ENCODE measurements at regions not wholly inside any gene's neighbourhood (a gene's known extent, or its start where the extent isn't known, plus 50 kb on each side); places are given as distances from the start of the nearest gene placed in this dataset.

DNA sequence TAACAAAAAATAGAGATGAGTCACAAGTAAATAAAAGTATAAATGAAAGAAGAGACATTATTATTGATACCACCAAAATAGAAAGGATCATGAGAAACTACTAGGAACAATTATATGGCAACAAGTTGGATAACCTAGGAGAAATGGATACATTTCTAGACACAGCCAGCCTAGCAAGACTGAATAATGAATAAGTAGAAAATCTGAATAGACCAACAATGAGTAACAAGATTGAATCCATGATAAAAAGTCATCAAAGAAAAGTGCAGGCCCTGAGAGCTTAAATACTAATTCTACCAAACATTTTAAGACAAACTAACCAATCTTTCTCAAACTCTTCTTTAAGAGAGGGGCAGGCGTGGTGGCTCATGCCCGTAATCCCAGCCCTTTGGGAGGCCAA lies 538.6 kb upstream of the PBX1 start:
- no peak overlapping the region for H4K12ac ChIP-seq (ENCODE audit: low read depth, low read length)
- no peak overlapping the region for H3K4me2 ChIP-seq (ENCODE audit: low read length)
- WGBS (ENCODE audit: extremely low coverage, insufficient coverage, insufficient read length) = no CpG with 5 or more reads among the region's 2 CpGs
- H3K79me2 ChIP-seq (ENCODE audit: control insufficient read depth, insufficient read depth, low read length, poor library complexity) = no peaks in the 10 kb centered on the region
- H4K91ac ChIP-seq (ENCODE audit: low read depth, low read length) = no peak overlapping the region
- no peak for DNase-seq
- no peak overlapping the region for H2AFZ ChIP-seq (ENCODE audit: insufficient read depth, low read length, poor library complexity)
- no peak overlapping the region for H3K23ac ChIP-seq (ENCODE audit: low read length)
- no peak overlapping the region for H3K18ac ChIP-seq (ENCODE audit: low read length)
- no peak overlapping the region for H3K14ac ChIP-seq (ENCODE audit: low read length)
- H3K9ac ChIP-seq (ENCODE audit: low read length) = no peak overlapping the region
- peaks cover 2% of the 10 kb centered on the region for H3K9me3 ChIP-seq (ENCODE audit: insufficient read depth, low read depth, low read length)
- H4K8ac ChIP-seq (ENCODE audit: low read depth, low read length) = no peak overlapping the region
- no peaks in the 10 kb centered on the region for H3K36me3 ChIP-seq (ENCODE audit: control insufficient read depth in 1 of 2, insufficient read depth in 2 of 2, low read length in 2 of 2)
- H3K27me3 ChIP-seq (ENCODE audit: insufficient read depth, low read length) = no peaks in the 10 kb centered on the region
- H3K4ac ChIP-seq (ENCODE audit: low read depth, low read length) = no peak overlapping the region
- H2BK120ac ChIP-seq (ENCODE audit: insufficient read depth, low read length, poor library complexity) = no peak overlapping the region
- no peaks in the 10 kb centered on the region for H3K4me1 ChIP-seq (ENCODE audit: control insufficient read depth in 1 of 2, insufficient read depth in 2 of 2, low read length in 2 of 2)
- H3K4me3 ChIP-seq (ENCODE audit: low read depth, low read length) = no peak overlapping the region
- H3K79me1 ChIP-seq (ENCODE audit: low read length) = no peaks in the 10 kb centered on the region
- no peak overlapping the region for H3K27ac ChIP-seq (ENCODE audit: low read depth, low read length)
- H2BK12ac ChIP-seq (ENCODE audit: low read length) = no peak overlapping the region
- H2BK5ac ChIP-seq (ENCODE audit: low read depth, low read length, poor library complexity) = no peak overlapping the region
- H2AK5ac ChIP-seq (ENCODE audit: low read length) = no peak overlapping the region

- no peak for DNase-seq
- Histone ChIP-seq H3K4me3 (ENCODE audit: low read depth, low read length) (no peak overlapping the region), H2BK12ac (ENCODE audit: low read length) (no peak overlapping the region), H3K79me1 (ENCODE audit: low read length) (no peaks in the 10 kb centered on the region), H3K79me2 (ENCODE audit: control insufficient read depth, insufficient read depth, low read length, poor library complexity) (no peaks in the 10 kb centered on the region), H4K12ac (ENCODE audit: low read depth, low read length) (no peak overlapping the region), H3K27ac (ENCODE audit: low read depth, low read length) (no peak overlapping the region), H3K4me2 (ENCODE audit: low read length) (no peak overlapping the region), H2AK5ac (ENCODE audit: low read length) (no peak overlapping the region), H3K14ac (ENCODE audit: low read length) (no peak overlapping the region), H2BK120ac (ENCODE audit: insufficient read depth, low read length, poor library complexity) (no peak overlapping the region), H3K9me3 (ENCODE audit: insufficient read depth, low read depth, low read length) (peaks cover 2% of the 10 kb centered on the region), H2AFZ (ENCODE audit: insufficient read depth, low read length, poor library complexity) (no peak overlapping the region), H3K4ac (ENCODE audit: low read depth, low read length) (no peak overlapping the region), H3K27me3 (ENCODE audit: insufficient read depth, low read length) (no peaks in the 10 kb centered on the region), H3K9ac (ENCODE audit: low read length) (no peak overlapping the region), H4K91ac (ENCODE audit: low read depth, low read length) (no peak overlapping the region), H3K4me1 (ENCODE audit: control insufficient read depth in 1 of 2, insufficient read depth in 2 of 2, low read length in 2 of 2) (no peaks in the 10 kb centered on the region), H3K18ac (ENCODE audit: low read length) (no peak overlapping the region), H3K23ac (ENCODE audit: low read length) (no peak overlapping the region), H3K36me3 (ENCODE audit: control insufficient read depth in 1 of 2, insufficient read depth in 2 of 2, low read length in 2 of 2) (no peaks in the 10 kb centered on the region), H2BK5ac (ENCODE audit: low read depth, low read length, poor library complexity) (no peak overlapping the region), H4K8ac (ENCODE audit: low read depth, low read length) (no peak overlapping the region)
- WGBS (ENCODE audit: extremely low coverage, insufficient coverage, insufficient read length) = no CpG with 5 or more reads among the region's 1 CpG
Observed at GRCh38 chr1:164021813-164022212, 537.2 kb upstream of the PBX1 start.

GRCh38 chr1:164033782-164034181 lies 525.2 kb upstream of the PBX1 start:
- no peak for DNase-seq
- no peak overlapping the region for H4K12ac ChIP-seq (ENCODE audit: low read depth, low read length)
- no peak overlapping the region for H2BK120ac ChIP-seq (ENCODE audit: insufficient read depth, low read length, poor library complexity)
- H3K79me1 ChIP-seq (ENCODE audit: low read length) = no peaks in the 10 kb centered on the region
- no peak overlapping the region for H2AFZ ChIP-seq (ENCODE audit: insufficient read depth, low read length, poor library complexity)
- H3K14ac ChIP-seq (ENCODE audit: low read length) = no peak overlapping the region
- H3K27ac ChIP-seq (ENCODE audit: low read depth, low read length) = no peak overlapping the region
- no peaks in the 10 kb centered on the region for H3K27me3 ChIP-seq (ENCODE audit: insufficient read depth, low read length)
- no peak overlapping the region for H2BK12ac ChIP-seq (ENCODE audit: low read length)
- no peak overlapping the region for H3K4me2 ChIP-seq (ENCODE audit: low read length)
- H4K91ac ChIP-seq (ENCODE audit: low read depth, low read length) = no peak overlapping the region
- no peaks in the 10 kb centered on the region for H3K36me3 ChIP-seq (ENCODE audit: control insufficient read depth in 1 of 2, insufficient read depth in 2 of 2, low read length in 2 of 2)
- no peak overlapping the region for H4K8ac ChIP-seq (ENCODE audit: low read depth, low read length)
- no peak overlapping the region for H3K9ac ChIP-seq (ENCODE audit: low read length)
- H3K9me3 ChIP-seq (ENCODE audit: insufficient read depth, low read depth, low read length) = no peaks in the 10 kb centered on the region
- no peak overlapping the region for H3K4ac ChIP-seq (ENCODE audit: low read depth, low read length)
- no CpG with 5 or more reads among the region's 1 CpG for WGBS (ENCODE audit: extremely low coverage, insufficient coverage, insufficient read length)
- H3K23ac ChIP-seq (ENCODE audit: low read length) = no peak overlapping the region
- H3K79me2 ChIP-seq (ENCODE audit: control insufficient read depth, insufficient read depth, low read length, poor library complexity) = no peaks in the 10 kb centered on the region
- H3K18ac ChIP-seq (ENCODE audit: low read length) = no peak overlapping the region
- no peak overlapping the region for H3K4me3 ChIP-seq (ENCODE audit: low read depth, low read length)
- no peak overlapping the region for H2BK5ac ChIP-seq (ENCODE audit: low read depth, low read length, poor library complexity)
- H3K4me1 ChIP-seq (ENCODE audit: control insufficient read depth in 1 of 2, insufficient read depth in 2 of 2, low read length in 2 of 2) = no peaks in the 10 kb centered on the region
- H2AK5ac ChIP-seq (ENCODE audit: low read length) = no peak overlapping the region

- Histone ChIP-seq H3K27ac (ENCODE audit: low read depth, low read length) (no peak overlapping the region), H4K8ac (ENCODE audit: low read depth, low read length) (no peak overlapping the region), H3K18ac (ENCODE audit: low read length) (no peak overlapping the region), H2AFZ (ENCODE audit: insufficient read depth, low read length, poor library complexity) (no peak overlapping the region), H3K4me2 (ENCODE audit: low read length) (no peak overlapping the region), H2BK12ac (ENCODE audit: low read length) (no peak overlapping the region), H3K27me3 (ENCODE audit: insufficient read depth, low read length) (no peaks in the 10 kb centered on the region), H3K4ac (ENCODE audit: low read depth, low read length) (no peak overlapping the region), H2BK120ac (ENCODE audit: insufficient read depth, low read length, poor library complexity) (no peak overlapping the region), H4K12ac (ENCODE audit: low read depth, low read length) (no peak overlapping the region), H3K79me1 (ENCODE audit: low read length) (no peaks in the 10 kb centered on the region), H3K14ac (ENCODE audit: low read length) (no peak overlapping the region), H2BK5ac (ENCODE audit: low read depth, low read length, poor library complexity) (no peak overlapping the region), H3K4me3 (ENCODE audit: low read depth, low read length) (no peak overlapping the region), H3K23ac (ENCODE audit: low read length) (no peak overlapping the region), H3K9me3 (ENCODE audit: insufficient read depth, low read depth, low read length) (no peaks in the 10 kb centered on the region), H3K4me1 (ENCODE audit: control insufficient read depth in 1 of 2, insufficient read depth in 2 of 2, low read length in 2 of 2) (no peaks in the 10 kb centered on the region), H2AK5ac (ENCODE audit: low read length) (no peak overlapping the region), H3K36me3 (ENCODE audit: control insufficient read depth in 1 of 2, insufficient read depth in 2 of 2, low read length in 2 of 2) (no peaks in the 10 kb centered on the region), H4K91ac (ENCODE audit: low read depth, low read length) (no peak overlapping the region), H3K9ac (ENCODE audit: low read length) (no peak overlapping the region), H3K79me2 (ENCODE audit: control insufficient read depth, insufficient read depth, low read length, poor library complexity) (no peaks in the 10 kb centered on the region)
- DNase-seq = no peak
- no CpG with 5 or more reads among the region's 1 CpG for WGBS (ENCODE audit: extremely low coverage, insufficient coverage, insufficient read length)
Observed at GRCh38 chr1:164040754-164041153, 518.2 kb upstream of the PBX1 start.
